ENCODE measurements at regions not wholly inside any gene's neighbourhood (a gene's known extent, or its start where the extent isn't known, plus 50 kb on each side); places are given as distances from the start of the nearest gene placed in this dataset.

- TF ChIP-seq CTCF (IDR thresholded peaks at IDR 0.05; ENCODE audit: insufficient read depth, low read length, poor library complexity, severe bottlenecking) = no peak
- TF ChIP-seq EZH2phosphoT487 (conservative IDR thresholded peaks at IDR 0.05; ENCODE audit: low read length) = no peak
Measured at GRCh38 chr2:51707625-51708024, 675.7 kb upstream of the NRXN1 start.

All from SU-DHL-6 (cell line).